DMS 273 (cell line): ENCODE measurements at regions not wholly inside any gene's neighbourhood (a gene's known extent, or its start where the extent isn't known, plus 50 kb on each side); places are given as distances from the start of the nearest gene placed in this dataset.
"Not testable (repeated sequence)": the region's sequence is repeated elsewhere in the genome, so short reads cannot be mapped to it uniquely, and the experiment has no call there.

Experiments used
- DNase-seq: peaks from one replicate; lab custom pipeline; 2025; ENCODE audit not compliant: unreplicated experiment; lab: John Stamatoyannopoulos, UW

DNA sequence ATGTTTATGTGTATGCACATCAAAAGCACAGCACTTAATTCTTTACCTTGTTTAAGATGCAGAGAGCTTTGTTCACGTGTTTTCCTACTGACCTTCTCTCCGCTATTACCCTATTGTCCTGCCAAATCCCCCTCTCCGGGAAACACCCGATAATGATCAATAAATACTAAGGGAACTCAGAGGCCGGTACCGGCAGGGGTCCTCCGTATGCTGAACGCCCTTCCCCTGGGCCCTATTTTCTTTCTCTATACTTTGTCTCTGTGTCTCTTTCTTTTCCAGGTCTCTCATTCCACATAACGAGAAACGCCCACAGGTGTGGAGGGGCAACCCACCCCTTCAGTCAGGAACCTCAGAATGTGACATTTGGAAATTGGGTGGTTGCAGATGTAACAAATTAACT lies 160.1 kb downstream of the ADRA2C start:
- DNase-seq = not testable (repeated sequence)

DNA sequence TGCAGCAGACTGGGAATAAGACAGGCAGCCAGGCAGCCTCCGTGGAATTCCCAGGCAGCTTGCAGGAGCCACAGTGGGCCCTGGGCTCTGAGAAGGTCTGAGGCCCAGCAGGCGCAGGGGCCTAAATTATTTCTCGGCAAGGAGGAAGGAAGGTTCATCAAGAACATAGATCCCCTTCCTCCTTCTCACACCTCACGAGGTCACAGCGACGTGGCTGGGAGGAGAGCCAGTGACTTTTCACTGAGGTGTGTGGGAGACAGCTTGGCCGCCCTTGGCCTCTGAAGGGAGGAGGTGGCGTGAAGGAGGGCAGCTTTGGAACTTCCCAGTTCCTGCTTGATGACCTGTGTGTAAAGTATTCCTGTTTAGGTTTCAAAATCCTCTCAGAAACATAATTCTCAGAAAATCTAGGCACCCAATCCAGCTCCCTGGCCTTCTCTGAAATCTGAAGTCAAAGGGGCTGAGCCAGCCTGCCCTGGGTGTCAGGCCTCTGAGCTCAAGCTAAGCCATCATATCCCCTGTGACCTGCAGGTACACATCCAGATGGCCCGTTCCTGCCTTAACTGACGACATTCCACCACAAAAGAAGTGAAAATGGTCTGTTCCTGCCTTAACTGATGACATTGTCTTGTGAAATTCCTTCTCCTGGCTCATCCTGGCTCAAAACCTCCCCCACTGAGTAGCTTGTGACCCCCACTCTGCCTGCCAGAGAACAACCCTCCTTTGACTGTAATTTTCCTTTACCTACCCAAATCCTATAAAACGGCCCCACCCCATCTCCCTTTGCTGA lies 161.0 kb downstream of the ADRA2C start:
- not testable (repeated sequence) for DNase-seq

DNA sequence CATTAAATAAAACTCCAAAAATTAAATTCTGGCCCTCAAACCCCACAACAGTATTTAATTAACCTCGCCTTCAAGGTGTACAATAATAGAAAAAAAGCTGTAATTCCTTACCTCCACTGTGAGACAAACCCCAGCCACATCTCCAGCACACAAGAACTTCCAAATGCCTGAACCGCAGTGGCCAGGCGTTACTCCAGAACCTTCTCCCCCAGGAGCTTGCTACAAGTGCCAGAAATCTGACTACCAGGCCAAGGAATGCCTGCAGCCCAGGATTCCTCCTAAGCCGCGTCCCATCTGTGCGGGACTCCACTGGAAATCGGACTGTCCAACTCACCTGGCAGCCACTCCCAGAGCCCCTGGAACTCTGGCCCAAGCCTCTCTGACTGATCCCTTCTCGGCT lies 163.2 kb downstream of the ADRA2C start:
- DNase-seq = not testable (repeated sequence)

DNA sequence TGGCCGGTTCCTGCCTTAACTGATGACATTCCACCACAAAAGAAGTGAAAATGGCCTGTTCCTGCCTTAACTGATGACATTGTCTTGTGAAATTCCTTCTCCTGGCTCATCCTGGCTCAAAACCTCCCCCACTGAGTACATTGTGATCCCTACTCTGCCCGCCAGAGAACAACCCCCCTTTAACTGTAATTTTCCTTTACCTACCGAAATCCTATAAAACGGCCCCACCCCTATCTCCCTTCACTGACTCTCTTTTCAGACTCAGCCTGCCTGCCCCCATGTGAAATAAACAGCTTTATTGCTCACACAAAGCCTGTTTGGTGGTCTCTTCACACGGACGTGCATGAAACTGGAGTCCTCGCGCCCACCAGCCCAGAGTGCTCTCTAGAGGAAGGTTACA lies 166.5 kb downstream of the ADRA2C start:
- DNase-seq = not testable (repeated sequence)

DNA sequence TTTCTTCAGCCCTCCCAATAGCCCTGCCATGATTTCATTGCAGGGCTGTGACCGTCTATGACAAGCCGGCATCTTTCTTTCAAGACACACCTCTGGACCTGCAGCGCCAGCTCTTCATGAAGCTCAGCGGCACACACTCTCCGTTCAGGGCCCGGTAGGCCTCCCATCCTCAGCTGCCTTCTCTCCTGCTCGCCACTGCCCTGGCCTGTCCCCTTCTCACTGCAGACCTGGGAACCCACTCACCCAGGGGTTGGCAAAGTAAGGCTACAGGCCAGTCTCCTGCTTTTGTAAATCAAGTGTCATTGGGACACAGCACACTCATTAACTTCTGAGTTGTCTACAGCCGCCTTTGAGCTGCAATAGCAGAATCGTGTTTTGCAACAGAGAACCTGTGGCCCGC lies 169.2 kb downstream of the ADRA2C start:
- DNase-seq = not testable (repeated sequence)

DNA sequence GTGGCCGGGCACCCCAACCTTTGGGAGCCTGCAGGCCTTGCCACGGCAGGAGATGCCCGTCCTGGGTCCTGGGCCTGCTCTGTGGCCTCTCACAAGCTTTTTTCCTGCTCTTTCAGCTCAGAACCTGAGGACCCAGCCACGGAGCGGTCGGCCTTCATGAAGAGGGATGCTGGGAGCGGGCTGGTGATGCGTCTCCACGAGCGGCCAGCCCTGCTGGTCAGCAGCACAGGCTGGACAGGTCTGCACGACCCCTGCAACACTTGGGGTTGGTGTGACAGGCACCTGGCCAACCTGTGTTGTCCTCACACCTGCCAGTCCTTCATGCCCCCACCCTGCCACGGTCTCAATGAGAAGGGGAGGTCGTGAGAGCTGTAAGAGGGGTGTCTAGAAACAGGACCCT lies 170.0 kb downstream of the ADRA2C start:
- DNase-seq = no peak

DNA sequence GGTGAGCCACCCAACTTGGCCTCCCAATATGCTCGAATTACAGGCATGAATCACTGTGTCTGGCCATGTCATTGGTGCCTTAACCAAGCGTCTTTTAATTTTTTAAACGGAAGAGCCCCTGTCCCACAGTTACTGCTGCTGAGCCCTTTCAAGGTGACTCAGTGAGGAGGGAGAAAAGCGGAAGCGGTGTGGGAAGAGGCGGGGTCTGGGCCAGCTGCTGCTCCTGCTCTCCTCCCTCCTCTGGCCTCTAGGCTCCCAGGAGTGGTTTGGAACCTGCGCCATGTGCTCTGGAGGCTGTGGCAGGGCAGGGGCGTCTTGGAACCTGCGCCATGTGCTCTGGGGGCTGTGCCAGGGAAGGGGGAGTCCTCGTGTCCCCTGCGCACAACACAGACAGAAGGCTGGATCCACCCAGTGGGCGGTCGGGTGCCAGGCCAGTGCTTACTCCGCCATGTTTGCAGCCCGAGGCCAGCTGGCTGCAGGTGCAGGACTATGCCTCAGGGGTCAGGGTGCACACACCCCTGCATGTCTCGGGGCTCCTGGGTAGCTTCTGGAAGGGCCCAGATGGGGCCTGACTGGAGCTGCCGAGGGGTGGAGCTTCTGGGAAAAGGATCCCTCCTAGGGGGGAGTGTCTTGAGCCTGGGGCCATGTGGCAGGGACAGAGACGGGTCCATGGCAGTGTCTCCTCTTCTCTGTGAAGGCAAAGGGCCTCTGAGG lies 171.8 kb downstream of the ADRA2C start:
- DNase-seq = peak; percentile 14

DNA sequence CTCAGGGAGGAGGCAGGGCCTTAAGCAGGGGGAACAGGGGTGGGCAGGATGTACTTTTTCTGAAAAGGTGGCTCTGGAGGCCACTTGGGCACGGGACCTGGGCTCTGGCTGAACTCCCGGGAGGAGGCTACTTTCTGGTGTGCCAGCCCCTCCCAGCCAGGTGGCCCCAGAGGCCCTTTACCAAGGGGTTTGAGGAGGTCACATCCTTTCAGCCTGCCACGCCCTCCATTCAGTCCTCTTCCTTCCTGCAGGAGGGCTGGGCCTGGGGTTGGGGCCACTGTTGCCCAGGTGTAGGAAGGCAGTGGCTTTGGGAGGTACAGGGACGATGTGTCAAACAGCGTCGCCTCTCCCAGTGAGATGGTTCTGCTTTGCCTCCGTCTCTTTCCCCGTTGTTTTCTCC lies 172.5 kb downstream of the ADRA2C start:
- DNase-seq = not testable (repeated sequence)

DNA sequence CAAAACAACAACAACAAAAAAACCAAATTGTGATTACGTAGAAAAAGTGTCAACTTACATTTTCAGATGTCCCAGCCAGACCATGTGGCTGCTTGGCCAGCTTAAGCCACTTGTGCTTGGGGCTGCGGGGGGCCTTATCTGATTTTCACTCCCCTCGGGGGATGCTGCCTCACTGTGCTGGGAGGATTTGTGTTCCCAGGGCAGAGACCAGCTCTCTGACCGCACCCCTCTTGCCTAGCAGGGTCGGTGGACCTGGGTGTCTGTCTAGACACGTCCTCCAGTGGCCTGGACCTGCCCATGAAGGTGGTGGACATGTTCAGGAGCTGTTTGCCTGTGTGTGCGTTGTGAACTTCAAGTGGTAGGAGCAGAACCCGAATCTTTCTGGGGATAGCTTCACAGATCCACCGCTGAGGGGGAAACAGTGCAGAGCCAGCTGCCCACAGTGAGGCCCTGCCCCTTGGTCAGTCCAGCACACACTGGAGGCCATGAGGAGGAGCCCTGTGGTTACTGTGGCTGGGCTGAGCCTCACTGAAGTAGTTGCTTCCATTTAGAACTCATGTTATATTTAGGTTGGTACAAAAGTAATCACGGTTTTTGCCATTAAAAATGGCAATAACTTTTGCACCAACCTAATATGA lies 173.9 kb downstream of the ADRA2C start:
- not testable (repeated sequence) for DNase-seq

DNA sequence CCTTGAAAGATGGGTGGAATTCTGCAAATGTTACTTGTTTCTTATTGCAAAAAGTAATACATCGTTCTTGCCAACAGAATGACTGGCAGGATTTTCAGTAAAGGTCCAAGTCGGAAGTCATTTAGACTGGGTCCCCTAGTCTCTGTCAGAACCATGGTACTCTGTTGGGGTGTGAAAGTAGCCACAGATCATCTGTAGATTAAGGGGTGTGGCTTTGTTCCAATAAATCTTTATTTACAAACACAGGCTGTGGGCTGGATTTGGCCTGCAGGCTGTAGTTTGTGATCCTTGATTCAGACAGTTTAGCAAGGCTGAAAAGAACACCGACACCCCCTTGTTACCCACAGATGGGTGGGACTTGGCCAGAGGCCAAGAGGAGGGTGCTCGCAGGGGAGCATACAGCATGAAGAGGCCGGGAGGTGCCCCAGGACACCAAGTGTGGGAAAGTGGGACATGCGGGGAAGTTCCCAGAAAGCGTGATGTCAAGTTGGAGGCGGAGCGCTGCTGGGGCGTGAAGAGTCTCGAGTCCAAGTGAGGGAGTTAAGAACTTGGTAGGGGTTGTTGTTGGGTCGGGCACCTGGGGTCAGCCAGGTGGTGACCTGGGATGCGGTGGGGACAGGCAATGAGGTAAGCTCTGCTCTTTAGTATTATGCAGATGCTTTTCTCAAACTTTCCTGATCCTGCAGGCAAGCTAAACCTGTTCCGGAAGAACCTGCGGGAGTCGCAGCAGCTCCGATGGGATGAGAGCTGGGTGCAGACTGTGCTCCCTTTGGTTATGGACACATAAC lies 175.7 kb downstream of the ADRA2C start:
- DNase-seq = not testable (repeated sequence)

DNA sequence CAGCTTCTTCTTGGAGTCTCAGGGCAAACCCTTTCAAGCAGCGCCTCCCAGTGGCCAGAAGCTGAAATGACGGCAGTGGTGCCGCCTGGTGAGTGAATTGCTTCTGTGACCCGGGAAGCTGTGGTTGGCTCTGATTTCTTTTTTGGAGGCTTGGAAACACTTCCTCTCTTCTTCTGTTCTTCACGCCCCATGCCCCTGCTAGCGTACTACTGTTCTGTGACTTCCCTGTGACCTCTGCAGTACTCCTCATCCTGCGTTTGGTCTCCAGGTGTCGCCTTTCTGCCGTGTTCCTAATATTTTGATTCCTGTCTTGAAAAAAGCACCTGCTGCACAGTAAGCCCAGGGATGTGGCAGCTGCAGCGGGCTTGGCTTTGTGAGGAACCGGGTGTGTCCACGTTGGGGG lies 176.4 kb downstream of the ADRA2C start:
- peak; percentile 50 for DNase-seq

DNA sequence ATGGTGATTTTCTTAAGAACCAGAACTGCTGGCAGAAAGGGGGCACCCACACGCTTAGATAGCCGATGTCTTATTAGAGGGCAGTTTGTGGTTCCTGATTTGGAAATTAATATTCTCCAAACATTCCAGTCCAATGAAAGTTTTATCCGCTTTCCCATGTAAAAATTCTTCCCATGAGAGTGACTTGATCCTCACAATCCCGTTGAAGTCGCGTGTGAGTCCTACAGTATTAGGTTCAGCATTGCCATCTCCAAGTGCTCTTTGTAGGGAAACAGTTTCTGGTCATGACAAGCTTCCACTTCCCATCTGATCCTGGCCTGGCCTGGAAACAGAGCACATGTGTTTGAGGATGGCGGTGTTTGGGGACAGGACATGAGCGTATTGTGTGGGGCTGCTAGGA lies 176.9 kb downstream of the ADRA2C start:
- DNase-seq = not testable (repeated sequence)

DNA sequence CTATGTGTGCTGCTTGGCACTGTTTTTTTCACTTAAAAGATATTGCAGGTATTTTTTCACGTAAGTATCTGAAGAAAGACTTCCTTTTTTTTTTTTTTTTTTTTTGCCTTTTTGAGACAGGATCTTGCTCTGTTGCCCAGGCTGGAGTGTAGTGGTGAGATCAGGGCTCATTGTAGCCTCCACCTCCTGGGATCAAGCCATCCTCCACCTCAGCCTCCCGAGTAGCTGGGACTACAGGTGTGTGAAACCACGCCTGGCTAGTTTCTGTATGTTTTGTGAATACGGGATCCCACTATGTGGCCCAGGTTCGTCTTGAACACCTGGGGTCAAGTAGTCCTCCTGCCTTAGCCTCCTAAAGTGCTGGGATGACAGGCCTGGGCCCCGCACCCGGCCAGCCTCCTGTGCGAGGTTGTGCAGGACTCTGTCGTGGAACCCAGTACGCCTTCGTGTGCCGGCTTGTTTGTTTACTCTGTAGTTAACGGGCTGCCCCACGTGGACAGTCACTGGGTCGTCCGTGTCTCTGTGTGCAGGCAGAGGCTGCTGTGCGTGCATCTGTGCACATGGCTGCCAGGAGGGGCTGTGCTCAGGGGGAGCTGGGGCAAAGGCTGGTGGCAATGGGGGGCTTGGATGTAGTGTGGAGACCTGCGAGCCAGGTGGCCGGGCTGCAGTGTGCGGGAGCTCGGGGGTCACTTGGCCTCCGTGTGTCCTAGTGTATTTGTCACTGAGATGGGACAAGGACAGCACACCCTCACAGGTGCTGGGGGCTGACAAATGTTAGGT lies 179.5 kb downstream of the ADRA2C start:
- DNase-seq = no peak

DNA sequence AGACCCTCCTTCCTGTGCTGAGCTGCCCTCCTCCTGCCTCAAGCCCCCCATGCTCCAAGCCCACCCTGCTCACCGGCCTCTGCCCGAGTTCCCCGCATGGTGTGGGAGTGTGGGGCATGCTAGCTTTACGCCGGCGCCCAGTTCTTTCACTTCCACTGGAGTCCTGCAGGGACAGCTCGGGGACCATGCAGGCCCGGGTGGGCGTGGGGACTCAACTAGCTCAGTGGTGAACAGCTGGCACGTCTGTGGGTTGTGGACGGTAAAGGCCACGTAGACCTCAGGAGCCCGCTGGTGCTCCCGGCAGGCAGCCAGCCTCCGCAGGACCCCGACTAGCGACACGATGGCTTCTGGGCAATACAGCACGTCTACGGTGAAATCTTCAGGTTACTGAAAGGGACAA lies 180.4 kb downstream of the ADRA2C start:
- DNase-seq = not testable (repeated sequence)

DNA sequence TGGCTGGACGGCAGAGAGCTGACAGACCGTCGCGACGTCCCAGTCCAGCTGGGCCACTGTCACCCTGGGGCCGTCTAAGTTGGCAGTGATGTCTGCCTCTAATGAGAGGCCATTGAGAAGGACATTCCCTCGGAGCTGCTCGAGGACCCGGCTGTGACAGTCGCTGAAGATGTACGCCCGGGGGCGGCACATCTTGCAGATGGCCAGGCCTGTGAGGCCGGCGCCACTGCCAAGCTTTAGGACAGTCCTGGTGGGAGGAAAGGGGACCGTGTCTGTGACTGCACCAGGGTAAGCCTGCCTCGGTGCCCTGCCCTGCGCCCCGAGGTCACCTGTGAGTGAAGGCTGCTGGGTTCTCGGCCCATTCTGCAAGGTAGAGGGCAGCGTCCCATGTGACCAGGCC lies 181.6 kb downstream of the ADRA2C start:
- not testable (repeated sequence) for DNase-seq

DNA sequence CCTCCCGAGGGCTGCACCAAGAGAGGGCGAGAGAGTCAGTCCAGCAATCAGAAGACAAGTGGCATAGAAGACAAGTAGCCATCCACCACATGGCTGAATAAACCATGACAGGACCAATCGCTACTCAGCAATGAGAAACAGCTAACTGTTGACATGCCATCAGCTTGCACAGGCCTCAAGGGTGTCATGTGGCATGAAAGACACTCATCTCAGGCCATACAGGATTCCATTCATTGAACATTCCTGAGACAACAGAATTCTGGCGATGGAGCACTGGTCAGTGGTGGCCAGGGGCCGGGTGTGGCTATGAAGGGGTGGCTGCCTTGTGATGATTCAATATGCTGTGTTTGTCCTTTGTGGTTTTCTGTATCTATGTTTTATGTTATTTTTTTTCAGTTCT lies 182.0 kb downstream of the ADRA2C start:
- not testable (repeated sequence) for DNase-seq

DNA sequence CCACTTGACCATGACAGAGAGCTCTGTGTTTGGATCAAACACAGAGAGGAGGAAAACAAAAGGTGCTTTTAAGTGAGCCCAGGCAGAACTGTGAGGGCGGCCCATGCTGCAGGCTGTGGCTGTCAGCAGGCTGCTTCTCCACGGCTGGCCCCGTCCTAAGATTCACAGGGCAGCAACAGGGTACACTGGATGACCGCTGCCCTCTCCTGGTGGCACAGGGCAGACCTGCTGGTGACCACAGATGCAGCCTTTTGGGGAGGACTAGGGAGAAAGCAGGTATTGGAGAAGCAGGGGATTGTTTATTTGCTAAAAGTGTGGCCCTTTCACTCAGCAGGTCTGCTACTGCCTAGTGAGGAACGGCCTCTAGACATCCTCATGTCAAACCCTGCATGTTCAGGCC lies 183.7 kb downstream of the ADRA2C start:
- DNase-seq = peak; percentile 23

DNA sequence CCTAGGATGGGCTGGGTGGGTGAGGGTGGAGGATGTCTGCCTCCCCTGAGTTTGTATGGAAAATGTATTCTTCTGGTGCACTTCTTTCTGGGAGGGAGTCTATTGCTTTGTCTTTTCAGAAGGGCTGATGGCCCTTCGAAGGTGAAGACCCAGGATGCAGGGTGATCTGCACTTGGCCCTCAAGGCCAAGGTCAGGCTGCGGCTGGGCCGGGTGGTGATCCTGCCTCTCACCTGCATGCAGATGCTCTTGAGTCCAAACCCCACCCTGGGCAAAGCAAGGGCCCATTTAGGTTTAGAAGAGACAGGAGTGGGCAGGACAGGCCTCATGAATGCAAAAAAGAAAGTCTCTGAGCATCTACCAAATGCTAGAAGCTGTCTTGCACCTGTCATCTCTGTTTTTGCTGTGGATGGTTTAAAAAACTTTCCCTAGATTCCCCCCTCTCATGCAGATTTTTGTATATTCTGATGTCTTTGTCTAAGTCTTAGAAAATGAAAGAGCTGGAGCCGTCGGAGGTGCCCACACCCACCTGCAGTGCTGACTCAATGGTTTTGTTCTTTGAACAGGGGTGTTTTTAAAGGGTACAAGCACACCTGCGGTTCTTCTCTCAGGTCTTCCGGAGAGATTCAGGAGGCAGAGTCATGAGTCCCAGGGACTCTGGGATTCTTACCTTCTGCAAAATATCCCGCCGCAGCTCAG lies 186.4 kb downstream of the ADRA2C start:
- DNase-seq = not testable (repeated sequence)

DNA sequence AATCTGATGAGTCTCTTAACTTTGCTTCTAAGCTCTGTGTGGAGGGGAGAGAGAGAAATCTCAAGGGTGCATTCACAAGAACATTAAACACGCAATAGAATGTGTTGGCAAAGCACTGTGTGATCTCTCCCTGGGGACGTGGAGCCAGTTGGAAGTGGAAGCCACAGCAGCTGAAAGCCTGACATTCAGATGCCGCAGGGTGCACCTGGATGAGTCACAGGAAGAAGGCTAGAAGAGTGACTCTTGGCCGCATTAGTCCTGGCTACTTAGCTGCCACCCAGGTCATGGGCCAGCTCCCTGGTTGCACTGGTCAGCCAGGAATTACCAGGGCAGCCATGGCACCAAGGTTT lies 186.9 kb downstream of the ADRA2C start:
- not testable (repeated sequence) for DNase-seq
